ENCODE measurements at regions not wholly inside any gene's neighbourhood (a gene's known extent, or its start where the extent isn't known, plus 50 kb on each side); places are given as distances from the start of the nearest gene placed in this dataset.

DNA sequence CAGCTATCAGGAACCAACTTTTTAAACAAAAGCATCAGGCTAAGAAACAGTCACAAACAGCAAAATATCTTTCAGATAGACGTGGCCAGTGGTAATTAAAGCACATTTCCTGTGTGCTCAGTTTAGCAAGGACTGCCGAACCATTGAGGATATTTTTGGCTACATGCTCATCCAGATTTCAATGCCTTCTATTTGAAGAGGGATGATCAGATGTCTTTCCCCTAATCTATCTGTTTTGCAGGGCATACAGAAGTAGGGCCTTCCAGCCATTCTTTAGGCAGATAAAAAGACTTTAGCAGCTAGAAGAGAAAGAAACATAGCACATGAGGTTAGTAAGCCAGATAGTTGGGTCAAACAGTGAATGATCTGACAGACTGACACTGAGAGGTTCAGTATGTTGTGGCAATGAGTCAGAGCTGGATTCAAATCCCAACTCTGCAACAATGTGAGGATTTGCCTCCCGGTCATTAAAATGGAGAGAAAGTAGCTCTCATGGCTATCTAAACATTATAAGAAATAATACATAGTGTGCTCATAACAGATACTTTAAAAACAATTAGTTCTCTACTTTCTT is 100.0 kb upstream of the PRKG2 start:
- TF ChIP-seq, protein P1, sequence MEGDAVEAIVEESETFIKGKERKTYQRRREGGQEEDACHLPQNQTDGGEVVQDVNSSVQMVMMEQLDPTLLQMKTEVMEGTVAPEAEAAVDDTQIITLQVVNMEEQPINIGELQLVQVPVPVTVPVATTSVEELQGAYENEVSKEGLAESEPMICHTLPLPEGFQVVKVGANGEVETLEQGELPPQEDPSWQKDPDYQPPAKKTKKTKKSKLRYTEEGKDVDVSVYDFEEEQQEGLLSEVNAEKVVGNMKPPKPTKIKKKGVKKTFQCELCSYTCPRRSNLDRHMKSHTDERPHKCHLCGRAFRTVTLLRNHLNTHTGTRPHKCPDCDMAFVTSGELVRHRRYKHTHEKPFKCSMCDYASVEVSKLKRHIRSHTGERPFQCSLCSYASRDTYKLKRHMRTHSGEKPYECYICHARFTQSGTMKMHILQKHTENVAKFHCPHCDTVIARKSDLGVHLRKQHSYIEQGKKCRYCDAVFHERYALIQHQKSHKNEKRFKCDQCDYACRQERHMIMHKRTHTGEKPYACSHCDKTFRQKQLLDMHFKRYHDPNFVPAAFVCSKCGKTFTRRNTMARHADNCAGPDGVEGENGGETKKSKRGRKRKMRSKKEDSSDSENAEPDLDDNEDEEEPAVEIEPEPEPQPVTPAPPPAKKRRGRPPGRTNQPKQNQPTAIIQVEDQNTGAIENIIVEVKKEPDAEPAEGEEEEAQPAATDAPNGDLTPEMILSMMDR (conservative IDR thresholded peaks at IDR 0.05 in 1 of 2, IDR thresholded peaks at IDR 0.05 in 1 of 2; ENCODE audit: extremely low read depth in 1 of 2, insufficient read depth in 1 of 2, low read depth in 1 of 2, low read length in 2 of 2) = no peak
- TF ChIP-seq EZH2 (IDR thresholded peaks at IDR 0.05; ENCODE audit: borderline replicate concordance, low read length) = no peak
